GM18502 (cell line): ENCODE measurements at regions not wholly inside any gene's neighbourhood (a gene's known extent, or its start where the extent isn't known, plus 50 kb on each side); places are given as distances from the start of the nearest gene placed in this dataset.

ENCODE experiments used
- ATAC-seq: cut with Tn5 transposase; IDR thresholded peaks from one replicate; pipeline ENCODE4 v1.9.1; 2021; ENCODE audit warnings: mild to moderate bottlenecking; ENCODE audit not compliant: unreplicated experiment, poor library complexity

DNA sequence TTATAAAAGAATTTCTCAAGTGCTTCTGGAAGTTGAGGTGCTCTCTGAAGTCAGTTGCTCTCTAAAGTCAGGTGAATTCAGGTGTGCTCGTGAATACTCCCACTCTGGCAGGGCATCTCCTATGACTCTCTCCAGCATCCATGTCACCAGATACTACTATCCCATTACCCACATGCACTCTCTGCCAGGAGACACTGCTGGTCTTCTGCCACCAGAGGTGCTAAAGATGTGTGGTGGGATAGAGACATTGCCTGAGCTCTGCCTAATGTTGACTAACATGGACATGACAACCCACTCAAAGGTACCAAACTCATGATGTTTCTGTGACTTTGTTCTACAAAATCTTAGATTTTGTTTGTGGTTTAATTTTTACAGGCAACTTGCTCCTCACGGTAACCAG lies 106.4 kb upstream of the HNRNPA3 start:
- no peak for ATAC-seq

DNA sequence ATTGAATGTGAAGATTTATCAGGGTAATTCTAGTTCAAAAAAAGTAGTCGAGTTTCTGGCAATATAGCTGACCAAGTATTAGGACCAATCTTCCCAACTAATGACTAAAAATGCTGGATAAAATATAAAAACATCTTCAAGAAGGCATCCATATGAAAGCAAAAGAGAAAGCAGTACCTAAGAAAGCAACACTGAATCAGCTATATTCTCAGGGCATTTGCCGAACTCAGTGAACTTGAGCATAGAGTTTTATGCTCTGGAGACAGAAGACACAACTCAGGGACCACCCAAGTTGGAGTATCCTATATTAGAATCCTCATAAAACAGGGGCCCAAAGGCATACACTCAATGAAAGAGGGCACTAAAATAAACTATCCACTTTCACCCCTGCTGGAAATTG lies 103.7 kb upstream of the HNRNPA3 start:
- ATAC-seq: no peak

DNA sequence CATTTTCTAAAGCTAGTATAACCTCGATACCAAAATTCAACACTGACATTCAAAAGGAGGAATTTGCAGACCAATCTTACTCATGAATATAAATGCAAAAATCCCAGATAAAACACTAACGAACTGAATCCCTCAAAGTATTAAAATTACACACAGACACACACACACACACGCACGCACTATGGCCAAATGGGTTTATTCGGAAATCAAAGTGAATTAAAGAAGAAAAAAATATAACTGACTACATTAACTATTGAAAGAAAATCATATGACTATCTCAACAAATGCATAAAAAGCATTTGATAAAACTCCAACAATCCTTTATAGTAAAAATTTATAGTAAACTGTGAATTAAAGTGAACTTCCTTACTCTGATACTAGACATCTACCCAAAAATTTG lies 97.9 kb upstream of the HNRNPA3 start:
- no peak for ATAC-seq

- ATAC-seq: no peak
Measured at GRCh38 chr2:177117755-177118154, 94.8 kb upstream of the HNRNPA3 start.

- ATAC-seq: no peak
Measured at GRCh38 chr2:177118636-177119035, 94.0 kb upstream of the HNRNPA3 start.

- no peak for ATAC-seq
Measured at GRCh38 chr2:177119099-177119498, 93.5 kb upstream of the HNRNPA3 start.

DNA sequence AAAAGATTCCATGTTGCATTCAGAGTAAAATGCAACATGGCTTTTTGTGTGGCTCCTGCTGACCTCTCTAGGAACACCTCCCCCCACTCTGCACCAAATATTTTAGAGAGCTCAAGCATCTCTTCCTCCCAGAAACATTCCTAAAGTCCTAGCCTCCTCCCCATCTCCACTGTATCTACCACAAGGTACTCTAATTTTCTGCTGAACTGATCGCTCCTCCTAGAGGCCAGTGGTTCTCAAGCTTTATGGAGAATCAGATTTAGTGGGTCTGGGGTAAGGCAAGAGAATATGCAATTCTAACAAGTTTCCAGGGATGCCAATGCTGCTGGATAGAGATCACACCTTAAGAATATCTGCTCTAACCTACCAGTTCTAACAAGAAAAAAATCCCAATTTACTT lies 89.5 kb upstream of the HNRNPA3 start:
- ATAC-seq: no peak

DNA sequence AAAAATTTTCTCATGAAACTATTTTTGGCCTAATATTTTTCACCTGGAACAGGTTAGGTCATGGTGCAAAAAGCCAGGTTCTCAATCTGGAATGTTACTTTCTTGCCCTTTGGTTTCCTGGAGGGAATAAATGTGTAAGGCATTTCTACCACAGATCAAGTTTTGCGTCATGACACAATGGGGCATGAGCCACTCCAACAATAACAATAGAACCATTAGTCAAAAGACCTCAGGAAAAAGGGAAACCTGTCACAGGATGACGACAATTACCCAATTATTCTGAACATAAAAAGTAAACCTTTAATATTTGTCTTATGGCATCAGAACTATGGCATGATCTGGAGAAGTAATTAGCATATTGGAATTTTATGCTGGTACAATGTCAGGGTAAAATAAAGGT lies 88.2 kb upstream of the HNRNPA3 start:
- ATAC-seq: no peak

DNA sequence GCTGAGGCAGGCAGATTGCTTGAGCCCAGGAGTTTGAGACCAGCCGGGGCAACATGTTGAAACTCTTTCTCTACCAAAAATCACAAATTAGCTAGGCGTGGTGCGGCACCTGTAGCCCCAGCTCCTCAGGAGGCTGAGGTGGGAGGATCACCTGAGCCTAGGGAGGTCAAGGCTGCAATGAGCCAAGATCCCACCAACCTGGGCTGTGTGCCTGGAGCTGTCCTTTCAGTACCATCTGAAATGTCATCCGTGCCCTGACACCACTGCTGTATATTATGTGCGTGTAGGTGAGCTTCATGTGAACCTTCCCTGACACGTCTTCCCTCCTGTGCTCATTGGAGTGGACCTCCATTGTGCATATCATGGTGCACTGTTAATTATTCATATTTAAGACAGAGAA lies 84.8 kb upstream of the HNRNPA3 start:
- ATAC-seq: no peak

- no peak for ATAC-seq
Measured at GRCh38 chr2:177129610-177130009, 83.0 kb upstream of the HNRNPA3 start.

GRCh38 chr2:177131858-177132257 lies 80.7 kb upstream of the HNRNPA3 start:
- no peak for ATAC-seq

- no peak for ATAC-seq
Measured at GRCh38 chr2:177138823-177139222, 73.8 kb upstream of the HNRNPA3 start.

GRCh38 chr2:177141866-177142265 lies 70.7 kb upstream of the HNRNPA3 start:
- no peak for ATAC-seq

- ATAC-seq: no peak
Measured at GRCh38 chr2:177143444-177143843, 69.2 kb upstream of the HNRNPA3 start.

GRCh38 chr2:177147093-177147694 lies 65.4 kb upstream of the HNRNPA3 start:
- peak; percentile 55 for ATAC-seq

DNA sequence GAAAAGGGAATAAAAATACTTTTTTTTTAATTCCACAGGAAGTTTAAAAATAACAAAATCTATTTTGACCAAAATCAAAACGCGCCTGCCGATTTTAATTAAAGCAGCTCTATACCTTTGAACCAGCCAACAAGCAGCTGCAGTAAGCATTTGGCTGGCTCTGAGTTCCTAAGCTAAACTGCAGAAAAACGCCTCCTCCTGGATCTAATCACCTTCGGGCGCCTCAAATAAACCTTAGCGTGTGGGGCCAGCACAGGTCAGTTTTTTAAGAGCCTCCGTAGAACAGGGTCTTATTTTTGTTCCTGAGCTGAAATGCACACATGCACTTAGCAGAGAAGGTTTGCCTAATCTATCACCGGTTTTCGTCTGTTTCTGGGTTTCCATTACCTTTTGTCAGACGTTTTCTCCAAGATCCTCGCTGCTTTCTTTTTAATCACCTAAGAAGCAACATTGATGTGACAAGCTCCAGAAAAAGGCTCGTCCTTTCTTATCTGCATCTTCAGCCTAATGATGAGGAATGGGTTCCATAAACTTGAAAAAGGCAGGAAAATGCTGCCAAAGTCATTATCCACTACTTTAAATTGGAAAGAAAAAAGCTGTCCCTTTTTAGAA lies 64.7 kb upstream of the HNRNPA3 start:
- no peak for ATAC-seq

- ATAC-seq: peak; percentile 92
Measured at GRCh38 chr2:177148477-177149154, 64.0 kb upstream of the HNRNPA3 start.

- ATAC-seq: no peak
Measured at GRCh38 chr2:177149155-177149503, 63.5 kb upstream of the HNRNPA3 start.

DNA sequence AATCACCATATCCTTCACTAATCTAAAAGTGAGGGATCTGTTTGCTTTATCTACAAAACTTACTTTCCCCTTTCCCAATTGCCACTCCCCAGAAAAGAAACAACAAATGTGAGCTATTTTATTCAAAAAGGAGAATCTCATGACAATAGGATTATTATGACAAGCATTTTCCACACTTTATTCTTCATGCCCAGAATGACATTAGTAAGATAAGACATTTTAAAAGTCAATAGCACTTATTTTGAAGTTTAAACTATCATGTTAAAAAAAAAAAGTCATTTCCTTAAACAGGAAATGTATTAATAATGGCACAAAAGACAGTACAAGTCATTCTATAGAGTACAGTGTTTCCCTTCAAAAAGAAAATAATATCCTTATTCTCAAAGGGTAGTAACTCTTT lies 58.8 kb upstream of the HNRNPA3 start:
- no peak for ATAC-seq

DNA sequence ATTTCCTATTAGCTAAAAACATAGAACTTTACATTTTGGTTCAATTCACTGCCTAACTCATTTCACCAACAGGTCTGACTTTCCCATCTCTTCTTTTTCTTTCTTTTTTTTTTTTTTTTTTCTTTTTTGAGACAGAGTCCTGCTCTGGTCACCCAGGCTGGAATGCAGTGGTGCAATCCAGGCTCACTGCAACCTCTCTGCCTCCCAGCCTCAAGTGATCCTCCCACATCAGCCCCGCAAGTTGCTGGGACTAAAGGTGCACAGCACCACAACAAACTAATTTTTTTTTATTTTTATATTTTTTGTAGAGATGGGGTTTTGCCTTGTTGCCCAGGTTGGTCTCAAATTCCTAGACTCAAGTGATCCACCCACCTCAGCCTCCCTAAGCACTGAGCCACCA lies 57.8 kb upstream of the HNRNPA3 start:
- no peak for ATAC-seq

DNA sequence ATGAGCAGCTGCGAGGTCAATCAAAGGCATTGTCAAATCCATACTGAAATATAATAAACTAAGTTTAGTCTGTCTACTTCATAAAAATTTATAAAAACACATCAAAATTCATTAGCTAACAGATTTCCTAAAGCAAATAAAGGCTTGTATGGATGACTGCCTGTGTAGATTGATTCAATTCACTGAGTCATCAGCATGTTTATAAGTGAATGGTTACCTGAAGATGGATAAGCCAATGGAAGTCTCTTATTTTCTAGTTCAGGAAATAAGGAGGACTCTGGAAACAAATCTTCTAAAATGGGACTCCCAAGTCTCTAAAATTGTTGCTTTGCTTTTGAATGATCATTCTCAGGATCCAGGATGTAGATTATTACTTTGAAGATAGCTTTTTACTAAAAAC lies 57.0 kb upstream of the HNRNPA3 start:
- no peak for ATAC-seq
